Naive thymus-derived CD8-positive, alpha-beta T cell (primary cell): ENCODE measurements at regions not wholly inside any gene's neighbourhood (a gene's known extent, or its start where the extent isn't known, plus 50 kb on each side); places are given as distances from the start of the nearest gene placed in this dataset.

Experiments used
- ATAC-seq, 2 donors: fragments of 150-1000 bp; cut with Tn5 transposase in 1 of 2; sonication (Bioruptor Pico), chemical (Tn5 transposase) in 1 of 2; 1 replicate in 1 of 2; 2 replicates in 1 of 2; pipeline ENCODE4 v1.10.0; 2021; ENCODE audit warnings: mild to moderate bottlenecking in 2 of 2, moderate library complexity in 2 of 2
- POLR2A ChIA-PET: fragments of 350-600 bp; sonication (Branson Sonifier 250); formaldehyde crosslinking; loops from one replicate; lab custom pipeline; 2021; ENCODE audit warnings: antibody characterized with exemption; lab: Charles Lee
- DNase-seq, 10 donors: peaks; one replicate each; pipeline versions ENCODE4 v3.0.0 to v3.0.0-alpha.2; 2020 to 2022
- H3K27ac Mint-ChIP-seq, 10 donors: one replicate each; pipeline ENCODE4 v1.8.0; 2020 to 2022; ENCODE audit warnings: mild to moderate bottlenecking in 10 of 10, mixed read lengths in 10 of 10, moderate library complexity in 4 of 10, inconsistent platforms in 1 of 10
- H3K27me3 Mint-ChIP-seq, 5 donors: one replicate each; pipeline ENCODE4 v1.8.0; 2021 to 2022; ENCODE audit warnings: mixed read lengths in 5 of 5
- H3K36me3 Mint-ChIP-seq, 3 donors: one replicate each; pipeline ENCODE4 v1.8.0; 2020 to 2022; ENCODE audit warnings: mixed read lengths in 3 of 3, mild to moderate bottlenecking in 2 of 3, inconsistent platforms in 1 of 3
- H3K4me1 Mint-ChIP-seq, 4 donors: one replicate each; pipeline ENCODE4 v1.8.0; 2021 to 2022; ENCODE audit warnings: mixed read lengths in 4 of 4
- H3K4me3 Mint-ChIP-seq, 10 donors: one replicate each; pipeline ENCODE4 v1.8.0; 2020 to 2022; ENCODE audit warnings: mild to moderate bottlenecking in 10 of 10, mixed read lengths in 10 of 10, moderate library complexity in 6 of 10, inconsistent platforms in 1 of 10
- H3K9me3 Mint-ChIP-seq, 9 donors: one replicate each; pipeline ENCODE4 v1.8.0; 2020 to 2022; ENCODE audit warnings: mixed read lengths in 9 of 9, mild to moderate bottlenecking in 3 of 9, inconsistent platforms in 1 of 9, moderate library complexity in 1 of 9

DNA sequence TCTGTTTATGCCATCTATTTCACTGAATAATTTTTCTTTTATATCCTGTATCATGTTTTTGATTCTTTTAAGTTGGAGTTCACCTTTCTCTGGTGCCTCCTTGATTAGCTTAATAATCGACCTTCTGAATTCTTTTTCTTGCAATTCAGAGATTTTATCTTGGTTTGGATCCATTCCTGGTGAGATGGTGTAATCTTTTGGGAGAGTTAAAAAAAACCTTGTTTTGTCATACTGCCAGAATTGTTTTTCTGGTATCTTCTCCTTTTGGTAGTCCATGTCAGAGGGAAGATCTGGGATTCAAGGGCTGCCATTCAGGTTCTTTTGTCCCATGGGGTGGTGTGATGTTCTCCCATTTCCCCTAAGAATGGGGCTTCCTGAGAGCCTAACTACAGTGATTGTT, 800.8 kb upstream of the TYRP1 start:
- no peak for ATAC-seq
- peaks cover 11 to 53% (median 41%) of the 10 kb centered on the region in 9 donors for H3K9me3 Mint-ChIP-seq

DNA sequence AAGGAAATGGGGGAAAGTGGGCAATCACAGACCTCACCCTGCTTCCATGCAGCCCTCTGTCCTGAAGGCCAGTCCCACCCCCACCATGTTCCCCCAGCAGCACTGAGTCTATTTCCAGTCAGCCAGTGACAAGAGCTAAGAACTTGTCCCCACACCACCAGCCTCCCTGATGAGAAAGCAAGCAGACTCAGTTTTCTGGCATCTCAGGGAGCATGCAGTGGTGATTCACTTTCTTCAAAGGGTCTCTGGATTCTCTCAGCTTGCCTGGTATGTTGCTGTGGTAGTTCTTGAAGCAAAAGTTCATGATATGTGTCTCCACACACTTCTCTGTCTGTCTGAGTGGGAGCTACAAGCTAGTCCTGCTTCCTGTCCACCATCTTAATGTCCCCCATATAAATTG, 799.9 kb upstream of the TYRP1 start:
- POLR2A ChIA-PET, result no interaction called here

More for the DNA sequence above, 800.8 kb upstream of the TYRP1 start:
- no peak for DNase-seq
- peaks cover 0 to 9% (median 0%) of the 10 kb centered on the region in 3 donors for H3K36me3 Mint-ChIP-seq
- H3K27me3 Mint-ChIP-seq, result no peaks in the 10 kb centered on the region
- no peak overlapping the region for H3K27ac Mint-ChIP-seq
- no peak overlapping the region for H3K4me3 Mint-ChIP-seq
- H3K4me1 Mint-ChIP-seq, result no peaks in the 10 kb centered on the region
- POLR2A ChIA-PET, result no interaction called here

DNA sequence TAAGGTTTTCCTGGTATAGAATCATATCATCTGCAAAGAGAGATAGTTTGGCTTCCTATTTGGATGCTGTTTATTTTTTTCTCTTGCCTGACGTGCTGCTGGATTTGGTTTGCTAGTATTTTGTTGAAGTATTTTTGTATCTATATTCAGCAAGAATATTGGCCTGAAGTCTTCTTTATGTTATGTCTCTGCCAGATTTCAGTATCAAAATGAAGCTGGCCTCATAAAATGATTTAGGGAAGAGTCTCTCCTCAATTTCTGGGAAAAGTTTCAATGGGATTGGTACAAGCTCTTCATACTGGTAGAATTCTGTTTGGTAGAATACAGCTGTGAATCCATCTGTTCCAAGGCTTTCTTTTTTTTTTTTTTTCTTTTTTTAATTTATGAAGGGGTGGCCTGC, 799.0 kb upstream of the TYRP1 start:
- Mint-ChIP-seq H3K27me3 (no peaks in the 10 kb centered on the region), H3K9me3 (peaks cover 9 to 52% (median 37%) of the 10 kb centered on the region in 9 donors), H3K4me3 (no peak overlapping the region), H3K27ac (no peak overlapping the region), H3K4me1 (no peaks in the 10 kb centered on the region), H3K36me3 (peaks cover 0 to 9% (median 0%) of the 10 kb centered on the region in 3 donors)
- DNase-seq (no peak), ATAC-seq (no peak)
- POLR2A ChIA-PET, result no interaction called here

More for the DNA sequence above, 799.9 kb upstream of the TYRP1 start:
- H3K4me1 Mint-ChIP-seq, result no peaks in the 10 kb centered on the region
- H3K27me3 Mint-ChIP-seq, result no peaks in the 10 kb centered on the region
- no peak overlapping the region for H3K4me3 Mint-ChIP-seq
- H3K27ac Mint-ChIP-seq, result no peak overlapping the region
- H3K36me3 Mint-ChIP-seq, result peaks cover 0 to 9% (median 0%) of the 10 kb centered on the region in 3 donors
- no peak for DNase-seq
- H3K9me3 Mint-ChIP-seq, result peaks cover 11 to 53% (median 42%) of the 10 kb centered on the region in 9 donors
- no peak for ATAC-seq

DNA sequence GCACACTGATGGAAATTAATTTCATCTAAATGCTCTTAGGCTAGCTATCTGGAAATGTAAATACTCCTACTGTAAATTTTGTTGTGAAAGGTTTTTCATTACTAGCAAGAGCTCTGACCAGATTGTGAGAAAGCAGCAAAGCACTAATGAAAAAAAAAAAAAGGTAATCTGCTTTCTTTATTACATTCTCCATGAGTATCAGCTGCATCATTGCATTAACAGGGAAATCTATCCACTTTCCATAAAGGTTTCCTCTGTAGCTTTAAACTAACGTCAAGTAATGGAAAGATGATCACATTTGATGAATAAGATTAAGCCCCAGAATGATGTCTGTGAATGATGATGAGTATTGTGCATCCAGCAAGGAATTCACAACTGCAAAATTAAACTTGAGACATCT, 790.6 kb upstream of the TYRP1 start:
- no peaks in the 10 kb centered on the region for H3K36me3 Mint-ChIP-seq
- no peaks in the 10 kb centered on the region for H3K4me1 Mint-ChIP-seq
- ATAC-seq, result no peak
- H3K4me3 Mint-ChIP-seq, result no peak overlapping the region
- DNase-seq, result no peak
- no peak overlapping the region for H3K27ac Mint-ChIP-seq
- POLR2A ChIA-PET, result no interaction called here
- H3K27me3 Mint-ChIP-seq, result no peaks in the 10 kb centered on the region
- peaks cover 3 to 15% (median 10%) of the 10 kb centered on the region in 9 donors for H3K9me3 Mint-ChIP-seq

DNA sequence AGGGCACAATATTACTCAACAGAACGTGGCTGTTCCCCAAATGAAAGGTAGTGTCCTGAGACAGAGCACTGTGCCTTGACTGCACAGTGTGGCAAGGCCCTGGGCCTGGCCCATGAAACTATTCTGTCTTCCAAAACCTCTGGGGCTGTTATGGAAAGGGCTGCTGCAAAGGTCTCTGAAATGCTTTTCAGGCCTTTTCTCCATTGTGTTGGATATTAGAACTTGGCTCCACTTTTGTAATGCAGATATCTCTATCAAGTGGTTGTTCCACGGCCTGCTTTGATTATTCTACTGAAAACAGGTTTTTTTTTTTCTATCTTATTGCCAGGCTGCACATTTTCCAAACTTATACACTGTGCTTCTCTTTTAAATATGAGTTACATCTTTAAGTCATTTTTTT, 777.5 kb upstream of the TYRP1 start:
- DNase-seq (no peak), ATAC-seq (no peak)
- Mint-ChIP-seq H3K36me3 (peaks cover 0 to 4% (median 2%) of the 10 kb centered on the region in 3 donors), H3K9me3 (peaks cover 8 to 49% (median 28%) of the 10 kb centered on the region in 9 donors), H3K27me3 (no peaks in the 10 kb centered on the region), H3K27ac (no peak overlapping the region), H3K4me1 (no peaks in the 10 kb centered on the region), H3K4me3 (no peak overlapping the region)
- POLR2A ChIA-PET, result no interaction called here

DNA sequence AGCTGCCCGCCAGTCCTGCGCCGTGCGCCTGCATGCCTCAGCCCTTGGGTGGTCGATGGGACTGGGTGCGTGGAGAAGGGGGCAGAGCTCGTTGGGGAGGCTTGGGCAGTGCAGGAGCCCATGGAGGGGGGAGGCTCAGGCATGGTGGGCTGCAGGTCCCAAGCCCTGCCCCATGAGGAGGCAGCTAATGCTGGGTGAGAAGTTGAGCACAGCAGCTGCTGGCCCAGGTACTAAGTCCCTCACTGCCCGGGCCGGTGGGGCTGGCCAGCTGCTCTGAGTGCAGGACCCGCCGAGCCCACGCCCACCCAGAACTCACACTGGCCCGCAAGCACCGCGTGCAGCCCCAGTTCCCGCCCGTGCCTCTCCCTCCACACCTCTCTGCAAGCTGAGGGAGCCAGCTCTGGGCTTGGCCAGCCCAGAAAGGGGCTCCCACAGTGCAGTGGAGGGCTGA, 764.3 kb upstream of the TYRP1 start:
- POLR2A ChIA-PET, result no interaction called here

DNA sequence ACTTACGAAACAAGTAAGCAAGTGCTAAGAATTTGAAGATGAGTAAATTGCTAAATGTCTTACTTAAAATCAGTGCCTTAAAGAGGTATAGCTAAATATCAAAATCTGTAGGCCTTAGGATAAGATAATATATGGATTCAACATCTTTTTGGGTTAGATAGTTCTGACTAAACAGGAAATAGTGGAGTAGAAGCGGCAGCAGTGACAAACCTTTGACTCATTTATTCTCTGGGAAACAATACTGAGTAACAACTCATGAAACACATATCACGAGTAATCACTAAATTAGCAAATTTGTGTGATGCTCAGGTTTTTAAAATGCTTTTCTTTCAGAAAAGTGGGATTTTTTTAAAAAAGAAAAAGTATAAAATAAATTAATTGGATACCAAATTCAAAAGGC, 762.1 kb upstream of the TYRP1 start:
- H3K36me3 Mint-ChIP-seq, result peaks cover 0 to 1% (median 0%) of the 10 kb centered on the region in 3 donors
- H3K27ac Mint-ChIP-seq, result no peak overlapping the region
- POLR2A ChIA-PET, result no interaction called here
- ATAC-seq, result no peak
- H3K4me3 Mint-ChIP-seq, result no peak overlapping the region
- no peak for DNase-seq
- H3K4me1 Mint-ChIP-seq, result no peaks in the 10 kb centered on the region
- H3K9me3 Mint-ChIP-seq, result peaks cover 3 to 18% (median 6%) of the 10 kb centered on the region in 9 donors
- H3K27me3 Mint-ChIP-seq, result no peaks in the 10 kb centered on the region

More for the DNA sequence above, 764.3 kb upstream of the TYRP1 start:
- Mint-ChIP-seq H3K4me1 (no peaks in the 10 kb centered on the region), H3K4me3 (no peak overlapping the region), H3K9me3 (peaks cover 0 to 18% (median 6%) of the 10 kb centered on the region in 9 donors), H3K36me3 (no peaks in the 10 kb centered on the region), H3K27me3 (no peaks in the 10 kb centered on the region), H3K27ac (no peak overlapping the region)
- no peak for DNase-seq
- no peak for ATAC-seq

DNA sequence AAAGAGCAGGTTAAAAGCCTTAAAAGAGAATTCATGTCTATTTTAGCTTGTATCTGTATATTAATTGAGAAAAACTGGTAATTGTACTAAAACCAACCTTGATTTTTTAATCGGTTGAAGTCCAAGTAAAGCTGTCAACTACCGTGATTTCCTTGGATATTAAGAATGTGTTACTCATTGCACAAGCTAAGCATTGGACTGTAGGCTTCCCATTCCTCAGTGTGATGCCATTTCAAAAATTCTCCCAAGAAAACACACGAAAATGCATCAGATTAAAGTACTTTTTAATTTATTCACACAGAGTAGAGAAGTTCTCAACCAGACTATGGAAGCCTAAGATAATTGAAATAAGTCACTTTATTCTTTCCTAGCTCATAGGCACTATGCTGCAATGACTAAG, 761.4 kb upstream of the TYRP1 start:
- no peak overlapping the region for H3K27ac Mint-ChIP-seq
- H3K27me3 Mint-ChIP-seq, result no peaks in the 10 kb centered on the region
- H3K4me3 Mint-ChIP-seq, result no peak overlapping the region
- peaks cover 3 to 18% (median 10%) of the 10 kb centered on the region in 9 donors for H3K9me3 Mint-ChIP-seq
- no peaks in the 10 kb centered on the region for H3K4me1 Mint-ChIP-seq
- POLR2A ChIA-PET, result no interaction called here
- DNase-seq (no peak), ATAC-seq (no peak)
- peaks cover 0 to 6% (median 0%) of the 10 kb centered on the region in 3 donors for H3K36me3 Mint-ChIP-seq

DNA sequence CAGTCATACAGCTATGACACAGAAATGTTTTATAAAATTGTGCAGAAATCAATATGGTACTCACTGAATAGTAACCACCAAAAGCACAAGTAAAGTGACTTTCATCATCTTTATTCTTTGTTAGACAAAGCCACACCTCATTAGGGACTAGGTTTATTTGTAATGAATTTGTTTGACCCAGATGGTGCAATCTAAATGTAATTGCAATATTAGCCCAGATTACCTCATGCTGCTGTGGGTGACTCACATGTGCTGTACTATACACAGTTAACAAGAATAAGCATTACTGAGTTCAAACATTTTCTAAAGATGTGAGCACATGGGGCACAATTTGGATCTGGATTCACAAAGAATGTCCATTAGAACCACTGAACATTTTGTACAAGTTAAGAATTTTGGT, 759.3 kb upstream of the TYRP1 start:
- no peak overlapping the region for H3K27ac Mint-ChIP-seq
- H3K4me1 Mint-ChIP-seq, result no peaks in the 10 kb centered on the region
- no peak for DNase-seq
- H3K27me3 Mint-ChIP-seq, result no peaks in the 10 kb centered on the region
- H3K4me3 Mint-ChIP-seq, result no peak overlapping the region
- H3K36me3 Mint-ChIP-seq, result peaks cover 0 to 6% (median 0%) of the 10 kb centered on the region in 3 donors
- H3K9me3 Mint-ChIP-seq, result peaks cover 3 to 18% (median 10%) of the 10 kb centered on the region in 9 donors
- POLR2A ChIA-PET, result no interaction called here
- ATAC-seq, result no peak

DNA sequence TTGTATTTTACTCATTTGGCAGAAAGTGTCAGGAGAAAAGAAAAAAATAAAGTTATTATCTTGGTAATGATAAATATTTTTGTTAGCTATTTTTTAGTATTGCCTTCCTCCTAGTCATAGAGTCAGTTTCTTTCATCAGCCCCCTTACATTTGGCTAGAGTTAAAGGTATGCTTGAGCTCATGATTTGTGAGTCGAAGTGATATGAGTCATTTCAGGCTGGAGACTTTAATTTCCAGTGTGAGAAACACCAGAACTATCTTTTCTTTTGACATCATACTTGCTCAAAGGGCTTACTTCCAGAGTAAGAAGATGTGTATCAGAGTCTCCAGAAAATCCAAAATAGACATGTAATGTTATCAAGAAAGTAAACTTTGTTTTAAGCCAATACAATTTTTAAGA, 746.7 kb upstream of the TYRP1 start:
- Mint-ChIP-seq H3K4me1 (no peaks in the 10 kb centered on the region), H3K9me3 (peaks cover 9 to 37% (median 22%) of the 10 kb centered on the region in 9 donors)

DNA sequence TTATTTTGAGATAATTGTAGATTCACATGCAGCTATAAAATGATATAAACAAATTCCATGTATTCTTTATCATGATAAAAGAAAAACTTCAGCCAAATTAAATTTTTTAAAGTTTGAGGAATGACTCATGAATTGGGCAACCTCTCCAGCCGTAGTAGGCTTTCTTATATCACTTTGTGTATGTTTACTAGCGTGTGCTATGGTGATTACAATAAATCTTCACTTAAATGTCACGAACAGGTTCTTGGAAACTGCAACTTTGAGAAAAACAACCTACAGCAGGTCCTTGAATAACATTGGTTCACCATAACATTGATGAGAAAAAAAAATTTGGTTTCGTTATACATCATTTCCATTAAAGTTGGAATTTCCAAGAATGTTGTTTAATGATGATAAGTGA, 730.9 kb upstream of the TYRP1 start:
- POLR2A ChIA-PET, result no interaction called here
- Mint-ChIP-seq H3K4me1 (no peaks in the 10 kb centered on the region), H3K9me3 (peaks cover 8 to 47% (median 21%) of the 10 kb centered on the region in 9 donors), H3K27ac (no peak overlapping the region), H3K36me3 (peaks cover 0 to 11% (median 0%) of the 10 kb centered on the region in 3 donors), H3K27me3 (no peaks in the 10 kb centered on the region), H3K4me3 (no peak overlapping the region)
- DNase-seq, result no peak
- no peak for ATAC-seq

More for the DNA sequence above, 746.7 kb upstream of the TYRP1 start:
- POLR2A ChIA-PET, result no interaction called here
- no peaks in the 10 kb centered on the region for H3K27me3 Mint-ChIP-seq
- no peak overlapping the region for H3K27ac Mint-ChIP-seq
- peaks cover 0 to 4% (median 0%) of the 10 kb centered on the region in 3 donors for H3K36me3 Mint-ChIP-seq
- ATAC-seq, result no peak
- no peak overlapping the region for H3K4me3 Mint-ChIP-seq
- DNase-seq, result no peak

DNA sequence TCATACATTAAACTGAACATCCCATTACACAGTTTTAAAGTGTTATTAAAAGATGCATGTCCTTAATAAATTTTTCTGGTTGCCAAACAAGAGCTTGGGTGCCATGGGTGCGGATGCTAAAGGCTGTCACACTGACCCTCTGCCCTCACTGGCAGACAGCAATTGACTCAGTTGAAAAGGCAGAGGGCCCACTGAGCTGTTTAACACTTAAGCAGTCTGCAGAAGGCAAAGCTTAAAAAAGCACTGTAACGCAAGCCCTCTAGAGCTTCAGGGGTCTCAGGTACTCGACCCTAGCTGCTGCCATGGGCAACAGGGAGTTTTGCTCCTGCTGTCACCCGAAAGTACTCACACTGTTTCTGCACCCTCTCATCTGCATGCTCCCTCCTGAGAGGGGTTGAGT, 726.4 kb upstream of the TYRP1 start:
- H3K27me3 Mint-ChIP-seq, result no peaks in the 10 kb centered on the region
- H3K27ac Mint-ChIP-seq, result no peak overlapping the region
- POLR2A ChIA-PET, result no interaction called here
- H3K9me3 Mint-ChIP-seq, result peaks cover 7 to 37% (median 15%) of the 10 kb centered on the region in 9 donors
- no peaks in the 10 kb centered on the region for H3K4me1 Mint-ChIP-seq
- ATAC-seq (no peak), DNase-seq (no peak)
- H3K36me3 Mint-ChIP-seq, result peaks cover 0 to 6% (median 0%) of the 10 kb centered on the region in 3 donors
- no peak overlapping the region for H3K4me3 Mint-ChIP-seq

DNA sequence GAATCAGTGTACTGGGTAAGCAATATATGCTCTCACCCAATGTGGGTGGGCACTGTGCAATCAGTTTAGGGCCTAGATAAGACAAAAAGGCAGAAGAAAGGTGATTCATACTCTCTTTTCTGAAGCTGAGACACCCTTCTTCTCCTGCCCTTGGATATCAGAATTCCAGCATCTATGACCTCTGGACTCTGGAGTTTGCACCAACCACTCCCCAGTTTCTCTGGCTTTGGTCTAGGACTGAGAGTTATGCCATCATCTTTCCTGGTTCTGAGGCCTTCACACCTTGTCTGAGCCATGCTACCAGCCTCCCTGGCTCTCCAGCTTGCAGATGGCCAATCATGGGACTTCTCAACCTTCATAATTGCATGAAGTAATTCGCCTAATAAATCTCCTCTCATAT, 724.6 kb upstream of the TYRP1 start:
- POLR2A ChIA-PET, result no interaction called here
- H3K4me3 Mint-ChIP-seq, result no peak overlapping the region
- H3K9me3 Mint-ChIP-seq, result peaks cover 5 to 31% (median 13%) of the 10 kb centered on the region in 9 donors
- no peaks in the 10 kb centered on the region for H3K27me3 Mint-ChIP-seq
- ATAC-seq, result no peak
- no peak overlapping the region for H3K27ac Mint-ChIP-seq
- H3K4me1 Mint-ChIP-seq, result no peaks in the 10 kb centered on the region
- DNase-seq, result no peak
- H3K36me3 Mint-ChIP-seq, result peaks cover 0 to 2% (median 0%) of the 10 kb centered on the region in 3 donors

DNA sequence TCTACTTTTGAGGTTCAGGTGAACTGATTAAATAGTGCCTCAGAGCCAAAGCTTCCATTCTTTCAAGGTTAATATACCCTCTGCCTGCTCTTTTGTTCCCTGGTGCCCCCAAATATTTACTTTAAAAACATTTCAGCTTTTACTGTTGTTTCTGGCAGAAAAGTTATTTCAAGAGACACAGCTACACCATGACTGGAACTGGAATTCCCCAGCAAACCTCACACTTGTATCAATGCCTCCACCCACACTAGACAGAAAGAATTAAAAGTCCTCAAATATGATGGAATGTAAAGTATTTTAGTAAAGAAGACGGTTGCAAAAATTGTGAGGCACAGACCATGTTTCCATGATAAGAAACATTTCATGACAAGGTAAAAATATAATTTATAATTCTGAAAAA, 720.2 kb upstream of the TYRP1 start:
- H3K4me1 Mint-ChIP-seq, result no peaks in the 10 kb centered on the region
- peaks cover 3 to 30% (median 10%) of the 10 kb centered on the region in 9 donors for H3K9me3 Mint-ChIP-seq
- no peak overlapping the region for H3K27ac Mint-ChIP-seq
- DNase-seq (no peak), ATAC-seq (no peak)
- POLR2A ChIA-PET, result no interaction called here
- H3K4me3 Mint-ChIP-seq, result no peak overlapping the region
- H3K36me3 Mint-ChIP-seq, result no peaks in the 10 kb centered on the region
- no peaks in the 10 kb centered on the region for H3K27me3 Mint-ChIP-seq
